GM23338 (cell line): ENCODE measurements at regions not wholly inside any gene's neighbourhood (a gene's known extent, or its start where the extent isn't known, plus 50 kb on each side); places are given as distances from the start of the nearest gene placed in this dataset.

Source experiments
- ATAC-seq: fragments of 200-7000 bp; cut with Tn5 transposase; 3 replicates; pipeline ENCODE4 v1.9.1; 2020
- DNase-seq: peaks from one replicate; pipeline ENCODE4 v3.0.0-alpha.2; 2015; ENCODE audit warnings: low spot score
- H2AFZ ChIP-seq: fragments of 200-600 bp; sonication (generic); 2 replicates; pipeline ENCODE4 v1.8.0; 2016; ENCODE audit warnings: antibody characterized with exemption, mild to moderate bottlenecking, moderate library complexity
- H3F3A ChIP-seq: fragments of 200-600 bp; sonication (generic); replicated peaks from 2 replicates; pipeline ENCODE4 v1.8.0; 2017; ENCODE audit warnings: antibody characterized with exemption, mixed run types, low read depth
- H3K27ac ChIP-seq: fragments of 200-600 bp; sonication (generic); 2 replicates; pipeline ENCODE4 v1.6.1; 2016; ENCODE audit warnings: low read depth
- H3K27me3 ChIP-seq: fragments of 200-600 bp; sonication (generic); 2 replicates; pipeline ENCODE4 v1.8.0; 2016; ENCODE audit warnings: mild to moderate bottlenecking, mixed run types, moderate library complexity; ENCODE audit not compliant: insufficient read depth
- H3K36me3 ChIP-seq: fragments of 200-600 bp; sonication (generic); 2 replicates; pipeline ENCODE4 v1.8.0; 2016; ENCODE audit warnings: mild to moderate bottlenecking; ENCODE audit not compliant: insufficient read depth
- H3K4me1 ChIP-seq: fragments of 200-600 bp; sonication (generic); 2 replicates; pipeline ENCODE4 v1.8.0; 2016; ENCODE audit warnings: mild to moderate bottlenecking, moderate library complexity; ENCODE audit not compliant: insufficient read depth
- H3K4me2 ChIP-seq: fragments of 200-600 bp; sonication (generic); 2 replicates; pipeline ENCODE4 v1.7.1; 2017; ENCODE audit warnings: mixed run types
- H3K4me3 ChIP-seq: fragments of 200-600 bp; sonication (generic); 2 replicates; pipeline ENCODE4 v1.6.1; 2016; ENCODE audit warnings: mixed run types
- H3K79me2 ChIP-seq: fragments of 200-600 bp; sonication (generic); replicated peaks from 2 replicates; pipeline ENCODE4 v1.8.0; 2017; ENCODE audit warnings: mild to moderate bottlenecking; ENCODE audit not compliant: insufficient read depth
- H3K9me2 ChIP-seq: fragments of 200-600 bp; sonication (generic); 2 replicates; pipeline ENCODE4 v1.8.0; 2017; ENCODE audit not compliant: insufficient read depth
- H4K20me1 ChIP-seq: fragments of 200-600 bp; sonication (generic); replicated peaks from 2 replicates; pipeline ENCODE4 v1.8.0; 2017; ENCODE audit warnings: mild to moderate bottlenecking; ENCODE audit not compliant: insufficient read depth
- H3K27ac Mint-ChIP-seq: 2 replicates; pipeline ENCODE4 v1.8.0; 2020; ENCODE audit warnings: inconsistent platforms, mild to moderate bottlenecking, moderate library complexity, mixed read lengths
- H3K27me3 Mint-ChIP-seq: 3 replicates; pipeline ENCODE4 v1.8.0; 2022; ENCODE audit warnings: low read depth, mild to moderate bottlenecking, moderate library complexity, mixed read lengths, inconsistent platforms; ENCODE audit not compliant: insufficient read depth, poor library complexity
- H3K36me3 Mint-ChIP-seq: 3 replicates; pipeline ENCODE4 v1.8.0; 2021; ENCODE audit warnings: low read depth, mild to moderate bottlenecking, inconsistent platforms, moderate library complexity, mixed read lengths
- H3K4me1 Mint-ChIP-seq: 3 replicates; pipeline ENCODE4 v1.8.0; 2020; ENCODE audit warnings: mild to moderate bottlenecking, inconsistent platforms, mixed read lengths
- H3K4me3 Mint-ChIP-seq: 3 replicates; pipeline ENCODE4 v1.8.0; 2021; ENCODE audit warnings: moderate library complexity, mild to moderate bottlenecking, inconsistent platforms, mixed read lengths
- H3K9me3 Mint-ChIP-seq: 3 replicates; pipeline ENCODE4 v1.8.0; 2020; ENCODE audit warnings: moderate library complexity, mild to moderate bottlenecking, inconsistent platforms, mixed read lengths
- CREB1 ChIP-seq: fragments of 250-450 bp; sonication (Bioruptor Pico); IDR thresholded peaks from 2 replicates; pipeline ENCODE4 v1.5.0; 2020; ENCODE audit warnings: low read depth, mild to moderate bottlenecking, moderate library complexity
- EZH2 ChIP-seq: fragments of 200-600 bp; sonication (generic); IDR thresholded peaks from one replicate; pipeline ENCODE4 v1.8.0; 2017; ENCODE audit warnings: antibody characterized with exemption, mild to moderate bottlenecking, low read depth; ENCODE audit not compliant: unreplicated experiment
- EZH2phosphoT487 ChIP-seq: fragments of 200-600 bp; sonication (generic); IDR thresholded peaks from one replicate; pipeline ENCODE4 v1.8.1; 2018; ENCODE audit warnings: antibody characterized with exemption; ENCODE audit not compliant: unreplicated experiment
- JUNB ChIP-seq: IDR thresholded peaks from one replicate; pipeline ENCODE4 v1.6.1; 2016; ENCODE audit warnings: antibody characterized with exemption; ENCODE audit not compliant: unreplicated experiment
- NANOG ChIP-seq: IDR thresholded peaks from 2 replicates; pipeline ENCODE4 v1.6.1; 2016; ENCODE audit warnings: antibody characterized with exemption, borderline replicate concordance
- POLR2AphosphoS5 ChIP-seq: IDR thresholded peaks from 2 replicates; pipeline ENCODE4 v1.6.1; 2016; ENCODE audit warnings: antibody characterized with exemption, low read depth
- STAT1 ChIP-seq: IDR thresholded peaks from one replicate; pipeline ENCODE4 v1.6.1; 2016; ENCODE audit warnings: antibody characterized with exemption; ENCODE audit not compliant: unreplicated experiment
- ZNF114 ChIP-seq: fragments of 250-450 bp; sonication (Bioruptor Pico); IDR thresholded peaks from 2 replicates; pipeline ENCODE4 v1.5.0; 2020; ENCODE audit warnings: mild to moderate bottlenecking, moderate library complexity
- ZNF331 ChIP-seq: fragments of 250-450 bp; sonication (Bioruptor Pico); IDR thresholded peaks from 2 replicates; pipeline ENCODE4 v1.5.0; 2020; ENCODE audit warnings: low read depth, mild to moderate bottlenecking, moderate library complexity
- TF ChIP-seq, protein P1 (sequence below): IDR thresholded peaks from one replicate; pipeline ENCODE4 v1.6.1; 2018; ENCODE audit warnings: antibody characterized with exemption; ENCODE audit not compliant: unreplicated experiment
- TF ChIP-seq, protein P2 (sequence below), 2 experiments: fragments of 200-600 bp in 1 of 2; sonication (generic) in 1 of 2; conservative IDR thresholded peaks; 2 replicates each; pipeline versions ENCODE4 v1.5.1 to v1.6.1; 2016 to 2017; ENCODE audit warnings: antibody characterized with exemption in 2 of 2, low read depth in 2 of 2, mild to moderate bottlenecking in 2 of 2, moderate library complexity in 1 of 2
- TF ChIP-seq, protein P3 (sequence below): IDR thresholded peaks from 2 replicates; pipeline ENCODE4 v1.6.1; 2016; ENCODE audit warnings: antibody characterized with exemption

DNA sequence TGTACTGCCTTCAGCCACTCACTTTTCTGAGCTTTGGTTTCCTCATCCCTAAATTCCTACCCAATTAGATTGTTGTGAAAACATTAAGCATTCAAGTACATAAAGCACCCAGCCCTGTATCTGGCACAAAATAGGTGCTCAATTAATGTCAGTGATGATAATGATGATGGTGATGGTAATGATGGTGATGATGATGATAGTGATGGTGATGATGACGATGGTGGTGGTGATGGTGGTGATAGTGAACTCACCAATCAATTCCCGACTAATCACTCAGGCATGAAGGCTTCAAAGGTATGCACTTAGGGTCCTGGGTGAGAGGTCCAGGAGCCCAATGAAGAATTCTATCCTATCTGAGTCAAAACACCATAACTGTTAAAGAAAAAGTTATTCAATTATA is 383.5 kb downstream of the MATN1 start (continued):
- TF ChIP-seq, protein P1, sequence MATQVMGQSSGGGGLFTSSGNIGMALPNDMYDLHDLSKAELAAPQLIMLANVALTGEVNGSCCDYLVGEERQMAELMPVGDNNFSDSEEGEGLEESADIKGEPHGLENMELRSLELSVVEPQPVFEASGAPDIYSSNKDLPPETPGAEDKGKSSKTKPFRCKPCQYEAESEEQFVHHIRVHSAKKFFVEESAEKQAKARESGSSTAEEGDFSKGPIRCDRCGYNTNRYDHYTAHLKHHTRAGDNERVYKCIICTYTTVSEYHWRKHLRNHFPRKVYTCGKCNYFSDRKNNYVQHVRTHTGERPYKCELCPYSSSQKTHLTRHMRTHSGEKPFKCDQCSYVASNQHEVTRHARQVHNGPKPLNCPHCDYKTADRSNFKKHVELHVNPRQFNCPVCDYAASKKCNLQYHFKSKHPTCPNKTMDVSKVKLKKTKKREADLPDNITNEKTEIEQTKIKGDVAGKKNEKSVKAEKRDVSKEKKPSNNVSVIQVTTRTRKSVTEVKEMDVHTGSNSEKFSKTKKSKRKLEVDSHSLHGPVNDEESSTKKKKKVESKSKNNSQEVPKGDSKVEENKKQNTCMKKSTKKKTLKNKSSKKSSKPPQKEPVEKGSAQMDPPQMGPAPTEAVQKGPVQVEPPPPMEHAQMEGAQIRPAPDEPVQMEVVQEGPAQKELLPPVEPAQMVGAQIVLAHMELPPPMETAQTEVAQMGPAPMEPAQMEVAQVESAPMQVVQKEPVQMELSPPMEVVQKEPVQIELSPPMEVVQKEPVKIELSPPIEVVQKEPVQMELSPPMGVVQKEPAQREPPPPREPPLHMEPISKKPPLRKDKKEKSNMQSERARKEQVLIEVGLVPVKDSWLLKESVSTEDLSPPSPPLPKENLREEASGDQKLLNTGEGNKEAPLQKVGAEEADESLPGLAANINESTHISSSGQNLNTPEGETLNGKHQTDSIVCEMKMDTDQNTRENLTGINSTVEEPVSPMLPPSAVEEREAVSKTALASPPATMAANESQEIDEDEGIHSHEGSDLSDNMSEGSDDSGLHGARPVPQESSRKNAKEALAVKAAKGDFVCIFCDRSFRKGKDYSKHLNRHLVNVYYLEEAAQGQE: no peak
- TF ChIP-seq NANOG: no peak

DNA sequence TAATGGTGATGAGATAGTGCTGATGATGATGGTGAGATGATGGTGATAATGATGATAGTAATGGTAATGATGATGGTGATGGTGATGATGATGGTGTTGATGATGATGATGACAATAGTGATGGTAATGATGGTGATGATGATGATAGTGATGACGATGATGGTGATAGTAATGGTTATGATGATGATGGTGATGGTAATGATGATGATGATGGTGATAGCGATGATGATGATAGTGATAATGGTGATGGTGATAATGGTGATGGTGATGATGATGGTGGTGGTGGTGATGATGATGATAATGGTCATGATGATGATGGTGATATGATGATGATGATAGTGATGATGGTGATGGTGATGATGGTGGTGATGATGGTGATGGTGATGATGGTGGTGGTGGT is 384.6 kb downstream of the MATN1 start:
- H3K4me1 Mint-ChIP-seq: peaks cover 2% of the 10 kb centered on the region; the same call in 2 of the 3 replicates
- TF ChIP-seq, protein P1: no peak
- TF ChIP-seq STAT1 (no peak), NANOG (no peak), ZNF114 (CRISPR knock-in tag) (no peak), ZNF331 (CRISPR knock-in tag) (no peak), JUNB (no peak), POLR2AphosphoS5 (no peak), EZH2phosphoT487 (no peak), EZH2 (no peak), CREB1 (CRISPR knock-in tag) (no peak)
- TF ChIP-seq, protein P2, sequence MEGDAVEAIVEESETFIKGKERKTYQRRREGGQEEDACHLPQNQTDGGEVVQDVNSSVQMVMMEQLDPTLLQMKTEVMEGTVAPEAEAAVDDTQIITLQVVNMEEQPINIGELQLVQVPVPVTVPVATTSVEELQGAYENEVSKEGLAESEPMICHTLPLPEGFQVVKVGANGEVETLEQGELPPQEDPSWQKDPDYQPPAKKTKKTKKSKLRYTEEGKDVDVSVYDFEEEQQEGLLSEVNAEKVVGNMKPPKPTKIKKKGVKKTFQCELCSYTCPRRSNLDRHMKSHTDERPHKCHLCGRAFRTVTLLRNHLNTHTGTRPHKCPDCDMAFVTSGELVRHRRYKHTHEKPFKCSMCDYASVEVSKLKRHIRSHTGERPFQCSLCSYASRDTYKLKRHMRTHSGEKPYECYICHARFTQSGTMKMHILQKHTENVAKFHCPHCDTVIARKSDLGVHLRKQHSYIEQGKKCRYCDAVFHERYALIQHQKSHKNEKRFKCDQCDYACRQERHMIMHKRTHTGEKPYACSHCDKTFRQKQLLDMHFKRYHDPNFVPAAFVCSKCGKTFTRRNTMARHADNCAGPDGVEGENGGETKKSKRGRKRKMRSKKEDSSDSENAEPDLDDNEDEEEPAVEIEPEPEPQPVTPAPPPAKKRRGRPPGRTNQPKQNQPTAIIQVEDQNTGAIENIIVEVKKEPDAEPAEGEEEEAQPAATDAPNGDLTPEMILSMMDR (conservative IDR thresholded peaks at IDR 0.05; ENCODE audit: low read depth in 2 of 2): no peak
- TF ChIP-seq, protein P3, sequence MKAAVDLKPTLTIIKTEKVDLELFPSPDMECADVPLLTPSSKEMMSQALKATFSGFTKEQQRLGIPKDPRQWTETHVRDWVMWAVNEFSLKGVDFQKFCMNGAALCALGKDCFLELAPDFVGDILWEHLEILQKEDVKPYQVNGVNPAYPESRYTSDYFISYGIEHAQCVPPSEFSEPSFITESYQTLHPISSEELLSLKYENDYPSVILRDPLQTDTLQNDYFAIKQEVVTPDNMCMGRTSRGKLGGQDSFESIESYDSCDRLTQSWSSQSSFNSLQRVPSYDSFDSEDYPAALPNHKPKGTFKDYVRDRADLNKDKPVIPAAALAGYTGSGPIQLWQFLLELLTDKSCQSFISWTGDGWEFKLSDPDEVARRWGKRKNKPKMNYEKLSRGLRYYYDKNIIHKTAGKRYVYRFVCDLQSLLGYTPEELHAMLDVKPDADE: no peak

More for the DNA sequence above, 384.6 kb downstream of the MATN1 start:
- Histone ChIP-seq H2AFZ (no peak overlapping the region), H3K4me1 (peaks cover 12% of the 10 kb centered on the region), H3F3A (no peaks in the 10 kb centered on the region), H3K36me3 (no peaks in the 10 kb centered on the region), H3K4me3 (no peak overlapping the region), H3K9me2 (peaks cover 16% of the 10 kb centered on the region; the same call in 1 of the 2 replicates), H3K79me2 (no peaks in the 10 kb centered on the region), H3K27me3 (no peaks in the 10 kb centered on the region), H4K20me1 (no peaks in the 10 kb centered on the region), H3K27ac (no peak overlapping the region), H3K4me2 (no peak overlapping the region)
- no peaks in the 10 kb centered on the region for H3K36me3 Mint-ChIP-seq
- DNase-seq (no peak), ATAC-seq (no peak)
- peaks cover 3% of the 10 kb centered on the region for H3K27me3 Mint-ChIP-seq
- peaks cover 3% of the 10 kb centered on the region; the same call in 2 of the 3 replicates for H3K9me3 Mint-ChIP-seq
- H3K4me3 Mint-ChIP-seq: no peak overlapping the region
- no peak overlapping the region for H3K27ac Mint-ChIP-seq
